Activated CD4-positive, alpha-beta T cell treated with anti-CD3 and anti-CD28 coated beads, Interleukin-2, amount 10 ng/mL, durations not matched to agents 7 days and 5 days (primary cell): ENCODE measurements at regions not wholly inside any gene's neighbourhood (a gene's known extent, or its start where the extent isn't known, plus 50 kb on each side); places are given as distances from the start of the nearest gene placed in this dataset.

Source experiments
- CTCF ChIA-PET: fragments of 350-600 bp; sonication (Branson Sonifier 250); formaldehyde crosslinking; loops from one replicate; lab custom pipeline; 2021; ENCODE audit warnings: antibody characterized with exemption; lab: Charles Lee
- POLR2A ChIA-PET: fragments of 350-600 bp; sonication (Branson Sonifier 250); formaldehyde crosslinking; loops from one replicate; lab custom pipeline; 2021; ENCODE audit warnings: antibody characterized with exemption; lab: Charles Lee
- DNase-seq: peaks from one replicate; pipeline ENCODE4 v3.0.0-alpha.2; 2020
- H3K27ac Mint-ChIP-seq: one replicate; pipeline ENCODE4 v1.8.0; 2021; ENCODE audit warnings: mild to moderate bottlenecking, moderate library complexity, mixed read lengths
- H3K27me3 Mint-ChIP-seq: one replicate; pipeline ENCODE4 v1.8.0; 2021; ENCODE audit warnings: mixed read lengths
- H3K36me3 Mint-ChIP-seq: one replicate; pipeline ENCODE4 v1.8.0; 2021; ENCODE audit warnings: low read depth, mixed read lengths
- H3K4me1 Mint-ChIP-seq: one replicate; pipeline ENCODE4 v1.8.0; 2021; ENCODE audit warnings: mixed read lengths
- H3K4me3 Mint-ChIP-seq: one replicate; pipeline ENCODE4 v1.8.0; 2021; ENCODE audit warnings: mild to moderate bottlenecking, moderate library complexity, mixed read lengths
- H3K9me3 Mint-ChIP-seq: one replicate; pipeline ENCODE4 v1.8.0; 2021; ENCODE audit warnings: mixed read lengths

DNA sequence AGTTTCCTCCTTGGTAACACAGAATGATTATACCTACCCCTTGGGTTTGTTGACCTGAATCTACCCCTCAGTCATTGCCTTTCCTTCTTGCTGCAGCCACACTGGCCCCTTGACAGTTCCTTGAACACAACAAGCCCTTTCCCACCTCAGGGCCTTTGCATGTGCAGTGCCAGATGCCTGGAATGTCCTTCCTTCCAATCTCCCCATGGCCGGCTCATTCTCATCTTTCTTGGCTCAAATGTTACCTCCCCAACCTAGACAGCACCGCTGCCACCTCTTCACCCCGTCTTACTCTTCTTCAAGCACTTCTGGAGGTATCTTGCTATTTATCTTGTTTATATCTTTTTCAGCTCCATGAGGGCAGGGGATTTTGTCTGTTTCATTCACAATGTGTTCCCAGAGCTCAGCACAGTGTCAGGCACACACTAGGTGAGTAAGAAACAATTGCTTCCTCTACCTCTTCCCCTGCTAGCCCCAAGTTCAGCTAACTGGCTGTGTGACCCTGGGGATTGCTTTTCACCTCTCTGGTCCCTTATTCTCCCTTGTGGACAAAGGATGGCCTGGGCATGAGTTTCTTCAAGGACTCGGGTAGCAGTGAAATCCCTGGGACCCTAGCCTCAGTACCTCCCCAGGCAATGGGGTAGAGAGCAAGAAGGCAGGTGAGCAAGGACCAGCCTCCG lies 121.5 kb downstream of the CEBPB start:
- H3K27me3 Mint-ChIP-seq = peaks cover 24% of the 10 kb centered on the region
- no peaks in the 10 kb centered on the region for H3K4me1 Mint-ChIP-seq
- no peaks in the 10 kb centered on the region for H3K9me3 Mint-ChIP-seq
- no peak overlapping the region for H3K4me3 Mint-ChIP-seq
- no peak for DNase-seq
- no peak overlapping the region for H3K27ac Mint-ChIP-seq
- POLR2A ChIA-PET = no interaction called here
- CTCF ChIA-PET = interaction anchor here (0.9 kb wide), 2 partner anchors 10 to 15 kb away, joined by 3 read pairs; no protein-coding TSS in a partner anchor
- no peaks in the 10 kb centered on the region for H3K36me3 Mint-ChIP-seq

DNA sequence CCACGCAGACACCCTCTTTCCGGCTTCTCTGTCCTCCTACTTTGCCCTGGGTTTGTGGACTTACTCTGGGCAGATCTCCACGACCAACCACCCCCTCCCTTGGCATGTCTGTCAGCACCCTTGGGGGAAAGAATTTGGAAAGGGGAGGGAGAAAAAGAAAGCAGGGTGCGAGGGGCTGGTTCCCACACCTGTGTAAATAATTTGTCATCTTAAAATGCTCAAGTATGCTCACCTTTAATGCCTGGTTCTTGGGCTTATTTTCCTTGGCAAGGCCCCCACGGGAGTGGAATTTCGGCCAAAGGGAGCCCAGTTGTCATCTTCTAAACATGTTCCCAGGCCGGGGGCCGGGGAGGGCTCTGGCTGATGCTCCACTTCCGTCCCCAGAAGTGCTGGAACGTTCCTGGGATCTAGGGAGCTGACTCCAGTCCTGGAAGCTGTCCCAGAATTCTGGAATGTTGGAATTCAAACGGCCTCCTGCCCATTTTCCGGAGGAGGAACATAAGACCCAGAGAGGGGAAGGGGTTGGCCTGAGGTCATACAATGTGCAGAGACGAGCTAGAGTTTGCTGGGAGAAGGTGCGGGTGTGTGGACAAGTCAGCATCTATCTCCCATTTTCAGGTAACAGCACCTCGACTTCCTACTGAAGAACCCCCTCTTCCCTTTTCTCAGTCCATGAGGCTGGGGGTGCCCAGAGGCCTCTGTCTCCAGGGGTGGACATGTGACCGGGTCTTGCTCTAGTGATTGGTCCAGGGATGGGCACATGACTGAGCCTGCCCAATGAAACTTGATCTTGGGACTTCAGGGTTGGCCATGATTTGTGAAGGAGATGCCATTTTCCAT lies 122.3 kb downstream of the CEBPB start:
- Mint-ChIP-seq H3K27me3 (peaks cover 24% of the 10 kb centered on the region), H3K4me1 (no peaks in the 10 kb centered on the region), H3K36me3 (no peaks in the 10 kb centered on the region), H3K4me3 (no peak overlapping the region), H3K27ac (no peak overlapping the region), H3K9me3 (no peaks in the 10 kb centered on the region)
- POLR2A ChIA-PET = no interaction called here
- no peak for DNase-seq
- CTCF ChIA-PET = interaction anchor here (0.9 kb wide), 1 partner anchor 9 kb away, joined by 3 read pairs; no protein-coding TSS in a partner anchor

DNA sequence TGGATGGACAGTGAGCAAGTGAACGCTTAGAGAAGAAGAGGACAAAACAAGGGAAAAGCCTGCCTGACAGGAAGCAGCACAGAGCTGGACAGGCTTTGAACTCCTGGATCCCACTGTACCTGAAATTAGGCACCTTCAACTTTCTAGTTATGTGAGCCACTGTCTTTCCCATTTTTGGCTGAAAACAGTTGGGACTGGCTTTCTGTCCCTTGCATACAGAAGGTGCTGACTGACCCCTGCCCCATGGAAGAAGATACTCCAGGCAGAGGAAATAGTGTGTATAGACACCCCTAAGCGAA lies 122.8 kb downstream of the CEBPB start:
- Mint-ChIP-seq H3K9me3 (no peaks in the 10 kb centered on the region), H3K36me3 (no peaks in the 10 kb centered on the region), H3K27ac (no peak overlapping the region), H3K27me3 (peaks cover 27% of the 10 kb centered on the region), H3K4me3 (no peak overlapping the region), H3K4me1 (no peaks in the 10 kb centered on the region)
- ChIA-PET POLR2A (no interaction called here), CTCF (no interaction called here)
- DNase-seq = no peak

DNA sequence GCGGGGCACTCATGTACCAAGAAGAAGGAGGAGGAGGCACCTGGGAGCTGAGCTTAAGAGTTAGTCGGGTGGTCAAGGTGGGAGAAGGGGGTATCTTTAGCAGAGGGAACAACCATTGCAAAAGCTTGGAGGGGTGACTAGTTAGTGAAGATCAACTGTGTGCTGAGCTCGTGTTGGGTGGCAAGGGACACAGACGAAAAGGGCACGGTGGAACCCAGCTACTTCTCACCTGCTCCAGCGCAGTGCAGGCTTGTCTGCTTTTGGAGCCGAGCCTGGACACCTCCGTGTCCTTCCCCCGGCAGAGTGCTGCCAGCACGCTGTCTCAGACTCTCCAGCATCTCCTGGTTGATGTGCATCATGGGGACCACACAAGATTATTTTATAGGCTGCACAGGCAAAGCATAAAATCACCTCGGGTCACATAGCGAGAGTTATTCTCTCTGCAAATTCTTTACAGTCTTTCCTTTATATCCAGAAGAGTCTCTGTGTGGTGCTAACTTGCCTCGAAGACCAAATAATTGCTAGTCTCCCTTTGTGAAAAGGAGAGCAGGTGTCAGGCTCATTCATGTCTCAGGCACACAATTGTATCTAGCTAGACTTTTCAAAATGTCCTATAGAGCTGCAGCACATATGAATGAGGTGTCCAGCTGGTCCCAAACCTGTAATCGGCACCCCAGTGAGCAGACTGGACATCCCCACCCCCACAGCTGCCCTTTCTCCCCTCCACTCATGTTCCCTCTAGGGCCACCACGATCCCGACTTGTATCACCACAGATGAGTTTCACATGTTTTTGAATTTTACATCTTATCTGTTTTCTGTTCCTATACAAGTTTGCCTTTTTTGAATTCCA lies 123.4 kb downstream of the CEBPB start:
- ChIA-PET POLR2A (no interaction called here), CTCF (no interaction called here)
- Mint-ChIP-seq H3K9me3 (no peaks in the 10 kb centered on the region), H3K4me3 (no peak overlapping the region), H3K36me3 (no peaks in the 10 kb centered on the region), H3K27ac (peak overlapping the region; percentile 27), H3K4me1 (no peaks in the 10 kb centered on the region), H3K27me3 (peaks cover 27% of the 10 kb centered on the region)
- no peak for DNase-seq

DNA sequence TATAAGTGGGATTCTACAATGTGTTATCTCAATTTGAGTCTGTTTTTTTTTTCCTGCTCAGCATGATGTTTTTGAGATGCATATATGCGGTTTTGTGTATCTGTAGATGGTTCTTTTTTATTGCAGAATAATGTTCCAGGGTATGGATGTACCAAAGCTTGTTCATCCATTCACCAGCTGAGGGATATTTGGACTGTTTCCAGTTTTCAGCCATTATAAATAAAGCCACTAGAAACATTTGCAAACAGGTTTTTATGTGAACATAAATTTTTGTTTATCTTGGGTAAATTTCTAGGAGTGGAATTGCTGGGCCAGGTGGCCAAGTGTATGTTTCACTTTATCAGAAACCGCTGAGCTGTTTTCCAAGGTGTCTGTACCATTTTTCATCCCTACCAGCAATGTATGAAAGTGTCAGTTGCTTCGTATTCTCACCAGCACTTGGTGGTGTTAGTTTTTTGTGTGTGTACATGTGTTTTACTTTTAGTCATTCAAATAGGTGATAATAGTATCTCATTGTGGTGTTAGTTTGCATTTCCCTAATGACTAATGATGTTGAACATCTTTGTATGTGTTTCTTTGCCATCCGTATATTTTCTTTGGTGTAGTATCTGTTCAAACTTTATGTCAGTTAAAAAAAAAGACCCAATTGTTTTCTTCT lies 124.2 kb downstream of the CEBPB start:
- Mint-ChIP-seq H3K9me3 (no peaks in the 10 kb centered on the region), H3K4me3 (no peak overlapping the region), H3K27ac (no peak overlapping the region), H3K27me3 (peaks cover 27% of the 10 kb centered on the region), H3K4me1 (no peaks in the 10 kb centered on the region), H3K36me3 (no peaks in the 10 kb centered on the region)
- ChIA-PET POLR2A (no interaction called here), CTCF (no interaction called here)
- DNase-seq = no peak

DNA sequence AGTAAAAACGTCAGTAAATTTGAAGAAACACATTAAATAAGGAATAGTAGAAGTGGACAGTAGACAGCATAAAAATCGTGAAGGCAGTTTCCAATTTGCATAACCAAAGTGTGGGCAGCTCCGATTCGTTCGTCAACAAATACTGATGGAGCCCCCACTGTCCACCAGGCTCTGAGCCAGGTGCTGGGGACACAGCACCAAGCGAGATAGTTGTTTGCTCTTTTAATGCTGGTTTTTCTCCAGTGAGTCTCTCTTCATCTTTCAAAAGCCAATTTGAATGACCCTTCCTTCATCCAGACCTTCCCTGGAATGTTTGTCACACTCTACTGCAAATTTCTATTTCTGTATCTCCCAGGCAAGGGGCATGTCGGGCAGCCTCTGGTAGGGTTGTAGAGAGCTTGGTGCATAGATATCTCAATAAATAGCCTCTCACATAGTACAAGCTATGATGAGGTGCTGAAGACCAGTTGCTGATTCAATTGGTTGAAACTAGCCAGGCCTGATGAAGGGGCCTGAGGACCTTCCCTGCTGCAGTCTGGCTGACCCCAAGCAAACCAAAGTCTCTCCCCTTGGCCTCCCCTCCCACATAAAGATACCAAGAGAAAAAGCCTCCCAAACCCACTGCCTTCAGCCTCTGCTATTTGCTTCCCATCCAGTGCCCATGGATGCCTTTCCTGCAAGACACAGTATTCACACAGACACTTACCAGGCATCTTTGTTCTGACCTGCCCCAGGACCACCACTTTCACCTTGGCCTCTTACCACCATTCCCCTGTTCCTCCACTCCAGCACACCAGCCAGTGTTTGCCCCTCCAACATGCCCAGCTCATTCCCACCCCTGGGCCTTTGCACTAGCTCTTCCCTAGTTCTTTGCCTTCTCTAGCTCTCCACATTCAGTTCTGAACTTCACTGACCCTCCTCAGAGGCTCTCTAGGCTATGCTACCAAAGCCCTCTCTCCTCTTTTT lies 125.2 kb downstream of the CEBPB start:
- H3K9me3 Mint-ChIP-seq = no peaks in the 10 kb centered on the region
- peaks cover 27% of the 10 kb centered on the region for H3K27me3 Mint-ChIP-seq
- H3K36me3 Mint-ChIP-seq = no peaks in the 10 kb centered on the region
- no peak for DNase-seq
- H3K4me1 Mint-ChIP-seq = no peaks in the 10 kb centered on the region
- H3K4me3 Mint-ChIP-seq = no peak overlapping the region
- POLR2A ChIA-PET = no interaction called here
- H3K27ac Mint-ChIP-seq = no peak overlapping the region
- CTCF ChIA-PET = interaction anchor here (0.7 to 1.4 kb wide), 5 partner anchors 8 to 32 kb away, joined by 3 to 6 read pairs (median 4); no protein-coding TSS in a partner anchor

DNA sequence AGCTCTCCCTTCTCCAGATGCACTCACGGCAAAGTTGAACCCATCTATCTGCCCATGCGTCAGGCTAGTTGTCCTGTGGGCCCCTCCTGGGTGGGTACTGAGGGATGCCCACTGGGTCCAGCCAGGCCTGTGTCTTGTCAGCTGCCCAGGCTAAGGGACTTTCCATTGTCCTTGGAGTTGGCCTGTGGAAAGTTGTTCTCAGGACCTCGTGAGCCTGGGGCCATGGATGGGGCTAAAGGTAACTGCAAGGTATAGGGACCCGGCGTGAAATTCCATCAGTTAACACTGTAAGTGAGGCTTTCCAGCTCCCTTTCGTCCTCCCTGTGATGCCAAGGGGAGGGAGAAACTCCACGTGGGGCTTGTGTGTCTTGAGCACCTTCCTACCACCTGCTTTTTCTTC lies 126.5 kb downstream of the CEBPB start:
- ChIA-PET CTCF (interaction anchor here (1.0 to 1.4 kb wide), 4 partner anchors 9 to 21 kb away, joined by 3 to 6 read pairs (median 4); no protein-coding TSS in a partner anchor), POLR2A (no interaction called here)
- no peak for DNase-seq
- no peaks in the 10 kb centered on the region for H3K4me1 Mint-ChIP-seq
- H3K36me3 Mint-ChIP-seq = no peaks in the 10 kb centered on the region
- H3K27ac Mint-ChIP-seq = no peak overlapping the region
- H3K4me3 Mint-ChIP-seq = no peak overlapping the region
- H3K27me3 Mint-ChIP-seq = peaks cover 27% of the 10 kb centered on the region
- H3K9me3 Mint-ChIP-seq = no peaks in the 10 kb centered on the region

DNA sequence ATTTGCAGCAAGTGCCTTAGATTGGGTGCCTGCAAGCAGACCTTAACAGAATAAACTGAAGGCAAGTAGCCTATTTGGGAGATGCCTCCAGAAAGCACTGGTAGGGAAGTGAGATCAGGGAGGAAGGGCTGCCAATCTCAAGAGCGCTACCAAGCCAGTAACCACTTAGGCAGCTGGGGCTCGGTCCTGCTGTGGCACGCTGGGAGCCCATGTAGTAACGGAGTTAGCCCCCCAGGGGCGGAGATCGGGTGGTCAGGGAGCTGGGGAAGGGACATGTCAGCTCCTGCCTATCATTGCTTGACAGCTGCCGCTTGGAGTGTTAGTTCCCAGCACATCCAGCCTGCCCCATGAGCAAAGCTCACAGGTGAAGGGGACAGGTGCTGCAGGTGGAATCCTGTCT lies 127.0 kb downstream of the CEBPB start:
- no peak for DNase-seq
- H3K4me3 Mint-ChIP-seq = no peak overlapping the region
- H3K27ac Mint-ChIP-seq = no peak overlapping the region
- no peaks in the 10 kb centered on the region for H3K4me1 Mint-ChIP-seq
- no peaks in the 10 kb centered on the region for H3K9me3 Mint-ChIP-seq
- CTCF ChIA-PET = interaction anchor here (1.2 to 1.4 kb wide), 3 partner anchors 10 to 22 kb away, joined by 3 to 6 read pairs (median 4); no protein-coding TSS in a partner anchor
- H3K36me3 Mint-ChIP-seq = no peaks in the 10 kb centered on the region
- H3K27me3 Mint-ChIP-seq = peaks cover 27% of the 10 kb centered on the region
- POLR2A ChIA-PET = no interaction called here

DNA sequence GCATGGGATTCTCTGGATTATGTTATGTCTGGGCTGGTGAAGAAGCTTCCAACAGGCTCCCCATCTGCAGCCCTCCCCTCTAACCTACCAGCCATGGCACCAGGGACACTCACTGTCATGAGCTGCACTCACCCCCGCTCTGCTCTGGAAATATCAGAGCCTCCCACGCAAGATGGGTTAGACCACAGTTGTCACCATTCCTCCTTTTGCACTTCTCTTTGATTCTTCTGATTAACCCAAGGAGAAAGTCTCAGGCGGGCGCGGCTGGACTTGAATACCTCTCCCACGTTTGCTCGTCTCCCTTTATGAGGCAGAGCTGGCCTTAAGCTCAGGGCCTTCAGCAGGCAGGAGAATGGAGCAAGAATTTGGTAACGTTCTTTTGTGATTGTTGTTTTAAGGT lies 128.1 kb downstream of the CEBPB start:
- CTCF ChIA-PET = interaction anchor here (0.6 kb wide), 1 partner anchor 170 kb away, joined by 4 read pairs; no protein-coding TSS in a partner anchor
- POLR2A ChIA-PET = no interaction called here
- no peaks in the 10 kb centered on the region for H3K4me1 Mint-ChIP-seq
- H3K9me3 Mint-ChIP-seq = no peaks in the 10 kb centered on the region
- H3K27ac Mint-ChIP-seq = no peak overlapping the region
- no peak for DNase-seq
- H3K36me3 Mint-ChIP-seq = no peaks in the 10 kb centered on the region
- no peak overlapping the region for H3K4me3 Mint-ChIP-seq
- H3K27me3 Mint-ChIP-seq = peaks cover 22% of the 10 kb centered on the region

DNA sequence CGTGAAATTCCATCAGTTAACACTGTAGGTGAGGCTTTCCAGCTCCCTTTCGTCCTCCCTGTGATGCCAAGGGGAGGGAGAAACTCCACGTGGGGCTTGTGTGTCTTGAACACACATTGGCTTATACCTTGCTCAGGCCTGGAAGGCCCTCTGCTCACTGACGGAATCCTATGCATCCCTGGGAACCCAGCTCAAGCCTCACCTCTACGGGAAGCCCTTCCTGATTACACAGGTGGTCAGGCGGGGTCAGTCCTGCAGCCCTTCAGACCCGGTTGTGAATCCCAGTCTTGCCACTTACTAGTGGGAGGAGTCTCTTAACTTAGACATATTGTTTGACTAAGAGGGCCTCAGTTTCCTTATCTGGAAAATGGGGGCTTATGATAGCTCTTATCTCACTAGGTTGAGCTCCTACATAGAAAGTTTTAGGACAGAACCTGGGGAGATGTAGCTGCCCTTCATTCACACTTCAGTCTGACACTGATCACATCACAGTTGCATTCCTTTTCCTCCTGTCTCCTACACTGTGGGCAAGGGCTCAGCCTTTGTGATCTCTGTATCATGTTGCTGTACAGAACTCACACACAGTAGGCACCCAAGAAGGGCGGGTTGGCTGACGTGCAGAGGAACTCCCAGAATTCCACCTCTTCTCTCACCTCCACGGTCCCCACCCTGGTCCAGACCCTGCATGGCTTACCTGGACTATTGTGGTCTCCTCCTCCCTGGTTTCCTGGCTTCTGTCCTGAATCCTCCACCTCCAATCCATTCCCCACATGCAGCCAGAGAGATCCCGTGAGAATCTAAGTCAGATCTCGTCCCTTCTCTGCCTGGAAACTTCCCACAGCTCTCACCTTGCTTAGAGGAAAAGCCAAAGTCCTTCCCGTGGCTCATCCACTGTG lies 129.6 kb downstream of the CEBPB start:
- Mint-ChIP-seq H3K27me3 (peaks cover 9% of the 10 kb centered on the region), H3K4me1 (peaks cover 6% of the 10 kb centered on the region), H3K9me3 (no peaks in the 10 kb centered on the region), H3K4me3 (no peak overlapping the region), H3K27ac (no peak overlapping the region), H3K36me3 (peaks cover 3% of the 10 kb centered on the region)
- no peak for DNase-seq
- ChIA-PET CTCF (interaction anchor here (1.0 kb wide), 2 partner anchors 18 to 19 kb away, joined by 4 read pairs; no protein-coding TSS in a partner anchor), POLR2A (interaction anchor here (0.6 kb wide), 1 partner anchor 214 kb away, joined by 5 read pairs; no protein-coding TSS in a partner anchor)
